Astrocyte of the spinal cord (primary cell): ENCODE measurements at regions not wholly inside any gene's neighbourhood (a gene's known extent, or its start where the extent isn't known, plus 50 kb on each side); places are given as distances from the start of the nearest gene placed in this dataset.
"Not testable (repeated sequence)": the region's sequence is repeated elsewhere in the genome, so short reads cannot be mapped to it uniquely, and the experiment has no call there.

Source experiments
- DNase-seq: peaks from one replicate; pipeline ENCODE4 v3.0.0; 2011; ENCODE audit warnings: low read depth, low spot score
- H3K4me3 ChIP-seq: 2 replicates; pipeline ENCODE4 v1.5.1; 2011; ENCODE audit warnings: low read depth, mild to moderate bottlenecking, low read length, moderate library complexity
- CTCF ChIP-seq: IDR thresholded peaks from 2 replicates; pipeline ENCODE4 v1.5.1; 2012; ENCODE audit warnings: low read depth, mild to moderate bottlenecking, low read length, inconsistent platforms
- in situ Hi-C: cut with HindIII; loops from 2 replicates; pipeline ENCODE4 v1.10.0; 2017; ENCODE audit warnings: low sequenced_read_pairs

GRCh38 chr12:89872922-89873630 is 164.4 kb upstream of the ATP2B1 start:
- H3K4me3 ChIP-seq: no peak overlapping the region
- in situ Hi-C loops: no loop called here
- DNase-seq: no peak
- TF ChIP-seq CTCF: no peak

GRCh38 chr12:89870413-89871184 is 162.0 kb upstream of the ATP2B1 start:
- DNase-seq: no peak
- in situ Hi-C loops: no loop called here
- no peak for TF ChIP-seq CTCF
- H3K4me3 ChIP-seq: no peak overlapping the region

DNA sequence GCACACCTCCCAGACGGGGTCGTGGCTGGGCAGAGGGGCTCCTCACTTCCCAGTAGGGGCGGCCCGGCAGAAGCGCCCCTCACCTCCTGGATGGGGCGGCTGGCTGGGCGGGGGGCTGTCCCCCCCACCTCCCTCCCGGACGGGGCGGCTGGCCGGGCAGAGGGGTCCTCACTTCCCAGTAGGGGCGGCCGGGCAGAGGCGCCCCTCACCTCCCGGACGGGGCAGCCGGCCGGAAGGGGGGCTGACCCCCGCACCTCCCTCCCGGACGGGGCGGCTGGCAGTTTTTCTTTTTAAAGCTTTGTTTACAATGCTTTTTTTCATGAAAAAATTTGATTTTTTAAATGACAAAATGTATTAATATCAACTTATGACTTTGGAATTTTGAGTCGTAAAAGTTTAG is 159.0 kb upstream of the ATP2B1 start:
- in situ Hi-C loops, DNase-seq, H3K4me3 ChIP-seq: not testable (repeated sequence)

- no peak for DNase-seq
- in situ Hi-C loops: no loop called here
- no peak overlapping the region for H3K4me3 ChIP-seq
- TF ChIP-seq CTCF: no peak
Measured at GRCh38 chr12:89864411-89864810, 155.8 kb upstream of the ATP2B1 start.

- in situ Hi-C loops: no loop called here
- TF ChIP-seq CTCF: no peak
- H3K4me3 ChIP-seq: no peak overlapping the region
- DNase-seq: no peak
Measured at GRCh38 chr12:89863968-89864367, 155.3 kb upstream of the ATP2B1 start.

- DNase-seq: no peak
- no peak for TF ChIP-seq CTCF
- H3K4me3 ChIP-seq: no peak overlapping the region
- in situ Hi-C loops: no loop called here
Measured at GRCh38 chr12:89863493-89863938, 154.9 kb upstream of the ATP2B1 start.
